HCT116 (cell line): ENCODE measurements at regions not wholly inside any gene's neighbourhood (a gene's known extent, or its start where the extent isn't known, plus 50 kb on each side); places are given as distances from the start of the nearest gene placed in this dataset.

Source experiments
- POLR2AphosphoS5 ChIP-seq: IDR thresholded peaks from 2 replicates; pipeline ENCODE4 v1.6.1; 2011; ENCODE audit warnings: mild to moderate bottlenecking, low read depth, low read length, moderate library complexity
- TF ChIP-seq, protein P1 (sequence below), 3 experiments: fragments of 200-600 bp in 1 of 3; sonication (generic) in 1 of 3; IDR thresholded peaks in 2 of 3; conservative IDR thresholded peaks in 1 of 3; 2 replicates each; pipeline ENCODE4 v1.5.1; 2012 to 2017; ENCODE audit warnings: low read depth in 2 of 3, low read length in 2 of 3, antibody characterized with exemption in 1 of 3, borderline replicate concordance in 1 of 3, control low read depth in 1 of 3, mild to moderate bottlenecking in 1 of 3, mixed read lengths in 1 of 3, mixed run types in 1 of 3, moderate library complexity in 1 of 3; ENCODE audit not compliant: insufficient read depth in 1 of 3
- TF ChIP-seq, protein P2 (sequence below): IDR thresholded peaks from 2 replicates; pipeline ENCODE4 v1.6.1; 2012

GRCh38 chr3:72237679-72238009 lies 452.7 kb upstream of the PROK2 start:
- TF ChIP-seq, protein P1, sequence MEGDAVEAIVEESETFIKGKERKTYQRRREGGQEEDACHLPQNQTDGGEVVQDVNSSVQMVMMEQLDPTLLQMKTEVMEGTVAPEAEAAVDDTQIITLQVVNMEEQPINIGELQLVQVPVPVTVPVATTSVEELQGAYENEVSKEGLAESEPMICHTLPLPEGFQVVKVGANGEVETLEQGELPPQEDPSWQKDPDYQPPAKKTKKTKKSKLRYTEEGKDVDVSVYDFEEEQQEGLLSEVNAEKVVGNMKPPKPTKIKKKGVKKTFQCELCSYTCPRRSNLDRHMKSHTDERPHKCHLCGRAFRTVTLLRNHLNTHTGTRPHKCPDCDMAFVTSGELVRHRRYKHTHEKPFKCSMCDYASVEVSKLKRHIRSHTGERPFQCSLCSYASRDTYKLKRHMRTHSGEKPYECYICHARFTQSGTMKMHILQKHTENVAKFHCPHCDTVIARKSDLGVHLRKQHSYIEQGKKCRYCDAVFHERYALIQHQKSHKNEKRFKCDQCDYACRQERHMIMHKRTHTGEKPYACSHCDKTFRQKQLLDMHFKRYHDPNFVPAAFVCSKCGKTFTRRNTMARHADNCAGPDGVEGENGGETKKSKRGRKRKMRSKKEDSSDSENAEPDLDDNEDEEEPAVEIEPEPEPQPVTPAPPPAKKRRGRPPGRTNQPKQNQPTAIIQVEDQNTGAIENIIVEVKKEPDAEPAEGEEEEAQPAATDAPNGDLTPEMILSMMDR (IDR thresholded peaks at IDR 0.05 in 2 of 3, conservative IDR thresholded peaks at IDR 0.05 in 1 of 3; ENCODE audit: borderline replicate concordance in 1 of 3, insufficient read depth in 1 of 3, low read depth in 2 of 3, low read length in 2 of 3) = no peak
- TF ChIP-seq, protein P2, sequence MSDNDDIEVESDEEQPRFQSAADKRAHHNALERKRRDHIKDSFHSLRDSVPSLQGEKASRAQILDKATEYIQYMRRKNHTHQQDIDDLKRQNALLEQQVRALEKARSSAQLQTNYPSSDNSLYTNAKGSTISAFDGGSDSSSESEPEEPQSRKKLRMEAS = no peak
- no peak for TF ChIP-seq POLR2AphosphoS5
